ENCODE measurements at regions not wholly inside any gene's neighbourhood (a gene's known extent, or its start where the extent isn't known, plus 50 kb on each side); places are given as distances from the start of the nearest gene placed in this dataset.
"Not testable (repeated sequence)": the region's sequence is repeated elsewhere in the genome, so short reads cannot be mapped to it uniquely, and the experiment has no call there.

GRCh38 chr15:35206060-35206675 lies 121.1 kb upstream of the NANOGP8 start:
- no peak for DNase-seq

- DNase-seq, result no peak
Measured at GRCh38 chr15:35198197-35198596, 113.1 kb upstream of the NANOGP8 start.

- no peak for DNase-seq
Measured at GRCh38 chr15:35197754-35198153, 112.7 kb upstream of the NANOGP8 start.

- DNase-seq, result no peak
Measured at GRCh38 chr15:35197306-35197705, 112.2 kb upstream of the NANOGP8 start.

GRCh38 chr15:35196273-35196672 lies 111.2 kb upstream of the NANOGP8 start:
- DNase-seq, result no peak

GRCh38 chr15:35195649-35196048 lies 110.6 kb upstream of the NANOGP8 start:
- no peak for DNase-seq

- no peak for DNase-seq
Measured at GRCh38 chr15:35195031-35195430, 109.9 kb upstream of the NANOGP8 start.

- DNase-seq, result no peak
Measured at GRCh38 chr15:35194296-35194695, 109.2 kb upstream of the NANOGP8 start.

- DNase-seq, result no peak
Measured at GRCh38 chr15:35191783-35192182, 106.7 kb upstream of the NANOGP8 start.

- DNase-seq, result no peak
Measured at GRCh38 chr15:35186346-35186745, 101.3 kb upstream of the NANOGP8 start.

- no peak for DNase-seq
Measured at GRCh38 chr15:35184646-35185045, 99.6 kb upstream of the NANOGP8 start.

- DNase-seq, result no peak
Measured at GRCh38 chr15:35182841-35183479, 97.9 kb upstream of the NANOGP8 start.

- DNase-seq, result no peak
Measured at GRCh38 chr15:35181538-35181937, 96.4 kb upstream of the NANOGP8 start.

- no peak for DNase-seq
Measured at GRCh38 chr15:35179739-35180138, 94.6 kb upstream of the NANOGP8 start.

GRCh38 chr15:35178186-35178585 lies 93.1 kb upstream of the NANOGP8 start:
- not testable (repeated sequence) for DNase-seq

- no peak for DNase-seq
Measured at GRCh38 chr15:35174948-35175347, 89.9 kb upstream of the NANOGP8 start.

GRCh38 chr15:35173444-35174118 lies 88.5 kb upstream of the NANOGP8 start:
- DNase-seq, result no peak

GRCh38 chr15:35170207-35170606 lies 85.1 kb upstream of the NANOGP8 start:
- no peak for DNase-seq

GRCh38 chr15:35168464-35168863 lies 83.4 kb upstream of the NANOGP8 start:
- DNase-seq, result no peak

- no peak for DNase-seq
Measured at GRCh38 chr15:35167675-35168074, 82.6 kb upstream of the NANOGP8 start.

GRCh38 chr15:35166730-35167359 lies 81.8 kb upstream of the NANOGP8 start:
- no peak for DNase-seq

- DNase-seq, result no peak
Measured at GRCh38 chr15:35161694-35162093, 76.6 kb upstream of the NANOGP8 start.

- no peak for DNase-seq
Measured at GRCh38 chr15:35159170-35159569, 74.1 kb upstream of the NANOGP8 start.

GRCh38 chr15:35151782-35152181 lies 66.7 kb upstream of the NANOGP8 start:
- no peak for DNase-seq

Measured in islet precursor cell (in vitro differentiated cells).